ENCODE measurements at regions not wholly inside any gene's neighbourhood (a gene's known extent, or its start where the extent isn't known, plus 50 kb on each side); places are given as distances from the start of the nearest gene placed in this dataset.
"Not testable (repeated sequence)": the region's sequence is repeated elsewhere in the genome, so short reads cannot be mapped to it uniquely, and the experiment has no call there.

DNA sequence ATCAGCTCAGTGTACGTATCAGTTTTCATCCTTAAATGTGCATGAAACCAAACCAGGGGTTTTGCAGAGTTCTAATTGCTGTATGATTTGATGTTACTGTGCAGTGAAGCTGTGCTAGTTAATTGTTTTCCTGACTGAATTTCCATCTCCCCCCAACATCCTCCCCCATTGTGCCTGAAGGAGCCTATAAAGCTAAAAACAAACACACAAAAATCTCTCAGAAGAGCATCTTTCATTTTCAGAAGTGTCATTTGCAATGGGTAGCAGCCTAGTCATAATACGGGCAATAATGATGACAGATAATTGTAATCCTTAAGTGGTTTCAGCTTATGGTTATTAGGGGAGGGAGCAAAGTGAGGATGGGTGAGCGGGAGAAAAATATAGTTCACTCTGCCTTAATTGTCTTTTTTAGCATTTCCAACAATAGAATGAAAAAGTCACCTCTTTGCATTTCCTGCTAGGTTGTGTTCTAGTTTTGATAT lies 207.9 kb upstream of the TBL1XR1 start:
- no peak for DNase-seq

DNA sequence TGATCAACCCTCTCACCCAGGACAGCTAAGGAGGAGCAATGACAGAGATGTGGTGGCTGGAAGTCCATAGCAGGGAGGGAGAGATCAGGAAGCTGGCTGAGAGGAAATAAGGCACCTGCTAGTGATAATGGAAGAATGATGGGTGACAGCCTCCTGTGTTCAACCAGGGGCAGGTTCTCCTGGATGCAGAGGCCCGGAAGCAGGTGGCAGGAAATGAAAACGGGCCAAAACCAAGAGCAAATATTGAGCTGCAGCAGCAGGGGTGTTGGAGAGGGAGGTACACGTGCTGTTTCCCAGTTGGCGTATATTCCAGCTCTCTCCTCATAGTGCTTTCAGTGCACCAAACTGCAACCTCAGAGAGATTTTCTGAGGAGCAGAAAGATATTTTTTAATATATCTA lies 213.4 kb upstream of the TBL1XR1 start:
- no peak for DNase-seq

DNA sequence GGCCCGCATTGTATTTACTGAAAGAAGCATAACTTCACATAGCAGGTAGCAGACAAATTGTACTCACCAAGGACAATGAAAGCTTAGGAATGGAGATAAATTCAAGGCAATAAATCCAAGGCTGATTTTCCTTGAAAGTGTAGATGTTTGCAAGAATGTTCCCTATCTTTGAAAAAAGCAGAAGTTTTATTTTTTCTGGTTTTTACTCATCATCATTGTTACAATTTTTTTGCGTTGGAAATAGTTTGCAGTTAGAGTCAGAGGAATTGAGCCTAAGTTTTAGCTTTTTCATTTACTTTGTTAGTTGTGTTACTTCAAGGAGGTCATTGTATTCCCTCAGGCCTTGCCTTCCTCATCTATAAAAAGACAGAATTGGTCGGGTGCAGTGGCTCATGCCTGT lies 213.9 kb upstream of the TBL1XR1 start:
- no peak for DNase-seq

DNA sequence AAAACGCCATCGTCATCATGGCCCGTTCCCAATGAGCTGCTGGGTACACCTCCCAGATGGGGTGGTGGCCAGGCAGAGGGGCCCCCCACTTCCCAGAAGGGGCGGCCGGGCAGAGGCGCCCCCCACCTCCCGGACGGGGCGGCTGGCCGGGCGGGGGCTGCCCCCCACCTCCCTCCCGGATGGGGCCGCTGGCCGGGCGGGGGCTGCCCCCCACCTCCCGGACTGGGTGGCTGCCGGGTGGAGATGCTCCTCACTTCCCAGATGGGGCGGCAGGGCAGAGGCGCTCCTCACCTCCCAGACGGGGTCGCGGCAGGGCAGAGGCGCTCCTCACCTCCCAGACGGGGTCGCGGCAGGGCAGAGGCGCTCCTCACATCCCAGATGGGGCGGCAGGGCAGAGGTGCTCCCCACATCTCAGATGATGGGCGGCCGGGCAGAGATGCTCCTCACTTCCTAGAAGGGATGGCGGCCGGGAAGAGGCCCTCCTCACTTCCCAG lies 215.4 kb upstream of the TBL1XR1 start:
- DNase-seq = not testable (repeated sequence)

DNA sequence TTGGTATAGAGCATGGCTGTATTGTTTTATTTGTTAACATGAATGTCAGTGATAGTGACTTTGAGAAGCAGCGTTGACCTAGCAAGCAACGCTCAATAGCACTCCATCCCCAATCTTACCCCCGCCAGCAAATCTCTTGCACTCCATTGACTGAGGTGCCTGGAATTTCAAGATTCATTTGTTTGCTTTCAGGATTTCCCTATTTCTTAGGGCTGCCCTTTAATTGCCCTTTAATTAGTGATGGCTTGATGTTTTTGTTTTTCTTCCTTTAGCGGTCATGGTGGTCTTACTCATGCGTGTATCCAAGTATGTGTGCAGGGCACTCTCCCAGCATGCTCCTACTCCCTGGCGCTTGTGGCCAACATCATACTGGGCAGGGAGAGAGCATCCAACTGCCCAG lies 216.8 kb upstream of the TBL1XR1 start:
- DNase-seq = no peak

GRCh38 chr3:177418787-177419186 lies 221.5 kb upstream of the TBL1XR1 start:
- no peak for DNase-seq

- DNase-seq = no peak
Observed at GRCh38 chr3:177419904-177420601, 222.8 kb upstream of the TBL1XR1 start.

DNA sequence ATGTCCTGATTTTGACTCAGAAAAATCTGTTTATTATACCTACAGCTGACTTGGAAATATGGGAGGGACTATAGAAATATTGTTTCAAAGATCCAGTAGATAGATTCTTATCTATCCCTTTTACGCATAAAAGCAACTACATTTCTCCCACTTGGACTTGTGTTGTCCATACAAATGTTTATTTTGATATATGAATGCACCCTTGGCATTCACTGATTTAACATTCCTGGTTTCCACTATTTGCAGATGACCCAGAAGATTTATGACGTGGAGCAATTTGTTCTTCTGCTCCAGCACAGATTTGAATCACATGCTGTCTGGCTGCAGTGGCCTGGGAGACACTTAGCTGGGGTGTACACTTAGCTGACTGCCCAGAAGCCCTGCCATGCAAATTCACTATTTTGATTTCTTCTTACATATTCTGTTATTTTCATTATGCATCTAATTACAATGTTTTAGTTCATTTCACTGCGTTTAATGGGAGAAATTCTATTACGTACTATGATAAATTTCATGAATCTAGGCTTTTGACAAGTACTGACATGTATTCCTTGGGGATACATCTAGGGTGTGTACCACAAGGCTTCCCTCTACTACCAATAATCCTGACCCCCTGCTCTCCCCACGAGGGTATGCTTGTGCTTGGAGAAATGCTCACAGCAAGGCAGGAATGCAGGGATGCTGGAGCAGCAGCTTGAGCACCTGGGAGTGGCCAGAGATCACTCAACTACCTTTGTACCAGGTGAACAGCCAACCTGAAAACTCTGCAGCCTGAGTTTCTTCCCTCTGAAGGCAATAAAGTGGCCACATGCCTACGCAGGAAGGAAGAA lies 223.6 kb upstream of the TBL1XR1 start:
- DNase-seq = no peak

GRCh38 chr3:177421481-177421785 lies 224.2 kb upstream of the TBL1XR1 start:
- DNase-seq = no peak

DNA sequence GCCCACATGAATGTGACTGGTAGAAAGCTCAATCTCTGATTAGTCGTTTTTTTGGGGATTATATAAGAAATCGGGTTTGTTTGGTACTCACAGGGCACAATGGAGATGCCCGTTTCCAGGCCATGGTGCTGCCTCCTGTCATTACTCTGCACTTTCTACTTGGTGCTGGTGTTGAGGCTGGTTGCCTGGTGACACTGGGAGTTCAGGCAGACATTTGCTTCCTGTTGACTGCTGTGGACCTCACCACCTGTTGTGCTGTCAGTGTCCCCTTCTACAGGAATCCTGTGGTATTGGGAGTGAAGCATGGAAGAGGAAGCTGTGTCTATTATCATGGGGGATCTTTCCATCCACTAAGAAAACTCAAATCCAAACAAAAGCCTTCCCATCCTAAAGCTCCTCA lies 227.2 kb upstream of the TBL1XR1 start:
- DNase-seq = no peak

DNA sequence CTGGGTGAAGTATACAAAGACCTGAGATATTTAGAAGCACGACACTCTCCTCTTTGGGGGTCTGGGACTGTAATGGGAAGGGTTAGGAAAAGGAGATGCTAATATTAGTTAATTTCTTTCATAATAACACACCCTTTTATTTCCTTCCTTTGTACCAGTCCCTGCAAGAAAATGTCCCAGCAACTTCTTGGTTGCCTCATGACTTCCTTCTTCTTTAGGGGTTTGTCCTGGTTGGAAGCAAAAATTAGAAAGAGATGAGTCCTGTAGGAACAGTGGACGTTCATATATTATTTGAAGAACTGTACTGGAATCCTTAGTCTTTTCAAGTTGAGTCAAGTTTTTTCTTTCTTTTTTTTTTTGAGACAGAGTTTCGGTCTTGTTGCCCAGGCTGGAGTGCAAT lies 227.8 kb upstream of the TBL1XR1 start:
- DNase-seq = no peak

DNA sequence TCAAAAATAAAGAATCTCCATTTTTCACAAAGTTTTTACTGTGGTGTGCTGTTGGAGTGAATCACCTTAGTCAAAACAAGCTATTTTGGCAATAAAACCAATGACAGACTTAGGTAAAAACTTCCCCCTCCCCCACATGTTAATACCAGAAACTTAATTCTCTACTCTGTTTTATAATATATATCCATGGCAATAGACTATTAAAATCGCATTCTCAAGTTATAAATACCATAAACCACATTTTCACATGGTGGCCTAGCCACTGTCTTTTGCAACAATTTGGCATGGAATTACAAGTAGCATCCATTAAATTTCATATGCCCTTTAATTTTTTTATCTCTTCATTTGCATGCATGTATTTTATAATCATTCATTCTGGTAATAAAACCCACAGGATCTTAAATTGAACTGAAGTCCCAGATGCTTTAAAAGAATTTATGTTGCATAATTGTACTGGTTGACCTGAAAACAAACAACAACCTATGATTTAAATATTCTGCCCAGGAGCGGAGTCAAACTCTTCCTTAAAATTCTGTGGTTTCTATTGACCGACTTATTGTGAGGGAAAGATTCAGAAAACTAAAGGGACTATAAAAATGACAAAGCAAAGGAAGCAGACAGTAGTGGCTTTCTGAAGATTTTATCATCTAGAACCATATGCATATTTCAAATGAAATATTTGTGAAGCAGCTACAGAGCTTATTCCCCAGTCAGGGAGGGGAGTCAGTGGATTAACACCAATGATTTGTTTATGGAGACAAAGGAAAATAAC lies 229.0 kb upstream of the TBL1XR1 start:
- no peak for DNase-seq

- no peak for DNase-seq
Observed at GRCh38 chr3:177426878-177427495, 229.7 kb upstream of the TBL1XR1 start.

- no peak for DNase-seq
Observed at GRCh38 chr3:177427540-177427939, 230.3 kb upstream of the TBL1XR1 start.

GRCh38 chr3:177429079-177429478 lies 231.8 kb upstream of the TBL1XR1 start:
- DNase-seq = no peak

DNA sequence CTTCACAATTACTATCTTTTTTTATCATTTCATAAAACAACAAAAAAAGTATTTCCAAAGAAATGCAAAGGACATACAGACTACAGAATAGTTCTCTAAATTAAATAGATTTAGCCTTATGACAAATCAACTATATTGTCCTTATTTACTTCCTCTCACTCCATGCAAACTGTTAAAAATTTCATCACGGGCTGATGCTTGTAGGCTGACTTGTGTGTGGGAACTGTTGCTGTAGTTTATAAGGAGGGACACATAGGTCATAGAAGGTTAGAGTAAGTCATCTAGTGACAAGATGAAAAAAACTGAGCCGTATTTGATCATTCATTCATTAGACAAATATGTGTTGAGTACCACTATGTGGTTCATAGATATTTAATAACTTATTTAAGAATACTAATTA lies 232.5 kb upstream of the TBL1XR1 start:
- no peak for DNase-seq

DNA sequence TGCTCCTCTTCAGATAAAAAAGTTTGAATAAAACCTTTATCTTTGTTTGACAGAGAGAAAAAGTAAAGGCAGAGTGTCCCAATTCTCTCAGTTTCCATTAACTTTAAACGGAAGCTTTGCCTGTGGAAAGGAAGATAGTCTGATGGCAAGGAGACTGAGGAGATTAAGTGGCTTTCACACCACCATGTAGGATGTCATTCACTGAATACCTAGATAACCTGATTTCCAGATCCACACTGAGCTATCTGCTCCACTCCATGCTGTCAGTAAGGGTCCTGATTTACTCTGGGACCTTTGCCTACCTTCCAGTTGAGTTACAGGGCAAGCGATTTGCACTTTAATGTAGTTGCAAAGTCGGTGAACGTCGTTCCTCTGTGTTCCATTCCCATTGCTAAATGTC lies 233.4 kb upstream of the TBL1XR1 start:
- DNase-seq = no peak

GRCh38 chr3:177431525-177432176 lies 234.4 kb upstream of the TBL1XR1 start:
- no peak for DNase-seq

DNA sequence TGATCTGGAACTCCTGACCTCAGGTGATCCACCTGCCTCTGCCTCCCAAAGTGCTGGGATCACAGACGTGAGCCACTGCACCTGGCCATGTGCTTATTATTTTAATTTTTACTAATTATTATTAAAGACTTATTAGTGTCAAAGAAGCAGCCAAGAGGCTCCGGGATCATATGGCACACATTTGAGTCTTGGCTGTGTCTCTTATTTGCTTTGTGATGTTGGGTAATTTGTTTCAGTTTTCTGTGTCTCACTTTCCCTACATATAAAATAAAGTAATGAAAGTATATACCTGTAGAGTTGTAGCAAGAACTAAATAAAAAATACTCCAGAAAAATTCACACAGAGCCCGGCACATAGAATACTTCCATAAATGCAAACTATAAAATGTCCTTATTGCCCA lies 238.0 kb upstream of the TBL1XR1 start:
- no peak for DNase-seq

DNA sequence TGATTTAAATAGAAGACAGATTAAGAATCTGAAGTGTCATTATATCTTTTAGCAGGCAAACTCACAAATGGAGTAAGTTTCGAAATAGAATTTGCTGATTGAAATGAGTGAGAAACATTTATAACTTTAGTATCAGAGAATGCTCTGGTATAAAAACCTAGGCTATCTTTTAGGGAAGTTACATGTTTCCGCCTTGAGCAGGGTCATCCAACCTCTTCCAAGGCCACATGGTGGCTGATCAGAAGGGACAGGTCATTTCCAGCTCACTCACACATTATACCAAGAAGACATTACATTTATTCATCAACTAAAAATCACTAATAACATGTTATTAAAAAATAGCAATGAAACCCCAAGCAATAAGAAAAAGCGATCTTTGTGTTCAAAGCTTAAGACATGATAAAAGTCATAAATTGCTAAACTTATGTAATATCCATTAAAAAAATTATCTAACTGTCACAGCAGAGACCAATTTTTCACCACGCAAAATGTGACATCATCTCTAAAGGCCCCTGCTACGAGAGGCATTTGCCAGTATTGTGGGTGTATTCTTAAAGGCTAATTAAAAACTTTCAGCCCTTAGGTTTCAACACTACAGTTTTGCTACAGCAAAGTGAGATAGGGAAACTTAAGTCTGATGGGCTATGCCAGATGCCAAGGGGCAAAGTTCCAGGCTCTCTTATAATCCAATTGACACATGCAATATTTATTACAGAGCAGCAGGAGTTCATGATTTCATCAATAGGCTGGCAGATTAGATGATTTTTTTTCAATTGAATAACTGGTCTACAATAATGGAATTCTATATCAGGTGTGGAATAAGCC lies 240.4 kb upstream of the TBL1XR1 start:
- DNase-seq = no peak

GRCh38 chr3:177438596-177439220 lies 241.4 kb upstream of the TBL1XR1 start:
- no peak for DNase-seq
